ENCODE measurements at regions not wholly inside any gene's neighbourhood (a gene's known extent, or its start where the extent isn't known, plus 50 kb on each side); places are given as distances from the start of the nearest gene placed in this dataset.

DNA sequence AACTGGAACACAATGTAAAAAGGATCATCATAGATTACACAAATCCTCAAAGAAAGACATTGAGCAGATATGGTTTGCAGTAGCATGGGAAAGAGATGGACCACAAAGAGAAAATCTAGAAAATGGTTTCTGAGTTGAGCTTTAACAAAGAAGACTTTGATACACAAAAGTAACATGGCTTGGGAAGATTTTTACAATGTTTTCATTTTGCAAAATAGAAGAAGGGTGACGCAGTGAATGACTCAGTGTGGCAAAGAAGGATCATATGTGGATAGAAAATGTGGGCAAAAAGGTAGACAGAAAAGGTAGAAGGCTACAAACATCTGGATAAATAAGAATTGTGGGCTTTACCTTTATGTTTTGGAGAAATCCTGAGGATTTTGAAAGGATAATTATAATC is 1220.5 kb downstream of the PCDH17 start:
- TF ChIP-seq ELF1 (CRISPR knock-in tag; IDR thresholded peaks at IDR 0.05) (no peak), PHF21A (CRISPR knock-in tag; IDR thresholded peaks at IDR 0.05) (no peak), PITX1 (CRISPR knock-in tag; IDR thresholded peaks at IDR 0.05) (no peak), RFX1 (IDR thresholded peaks at IDR 0.05) (no peak), JUND (CRISPR knock-in tag; IDR thresholded peaks at IDR 0.05) (no peak), RAD21 (CRISPR knock-in tag; IDR thresholded peaks at IDR 0.05) (no peak), HNRNPK (IDR thresholded peaks at IDR 0.05; ENCODE audit: low read depth, low read length, poor library complexity, severe bottlenecking) (no peak), E2F1 (CRISPR knock-in tag; IDR thresholded peaks at IDR 0.05) (no peak)
- TF ChIP-seq, protein P1, sequence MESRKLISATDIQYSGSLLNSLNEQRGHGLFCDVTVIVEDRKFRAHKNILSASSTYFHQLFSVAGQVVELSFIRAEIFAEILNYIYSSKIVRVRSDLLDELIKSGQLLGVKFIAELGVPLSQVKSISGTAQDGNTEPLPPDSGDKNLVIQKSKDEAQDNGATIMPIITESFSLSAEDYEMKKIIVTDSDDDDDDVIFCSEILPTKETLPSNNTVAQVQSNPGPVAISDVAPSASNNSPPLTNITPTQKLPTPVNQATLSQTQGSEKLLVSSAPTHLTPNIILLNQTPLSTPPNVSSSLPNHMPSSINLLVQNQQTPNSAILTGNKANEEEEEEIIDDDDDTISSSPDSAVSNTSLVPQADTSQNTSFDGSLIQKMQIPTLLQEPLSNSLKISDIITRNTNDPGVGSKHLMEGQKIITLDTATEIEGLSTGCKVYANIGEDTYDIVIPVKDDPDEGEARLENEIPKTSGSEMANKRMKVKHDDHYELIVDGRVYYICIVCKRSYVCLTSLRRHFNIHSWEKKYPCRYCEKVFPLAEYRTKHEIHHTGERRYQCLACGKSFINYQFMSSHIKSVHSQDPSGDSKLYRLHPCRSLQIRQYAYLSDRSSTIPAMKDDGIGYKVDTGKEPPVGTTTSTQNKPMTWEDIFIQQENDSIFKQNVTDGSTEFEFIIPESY (CRISPR knock-in tag; IDR thresholded peaks at IDR 0.05), result no peak

Data from HepG2 (cell line).